AG10803 (cell line): ENCODE measurements at regions not wholly inside any gene's neighbourhood (a gene's known extent, or its start where the extent isn't known, plus 50 kb on each side); places are given as distances from the start of the nearest gene placed in this dataset.

Experiments
- DNase-seq: peaks from one replicate; pipeline ENCODE4 v3.0.0; 2010; ENCODE audit warnings: low read depth
- H3K4me3 ChIP-seq: 2 replicates; pipeline ENCODE4 v1.5.1; 2011; ENCODE audit warnings: mild to moderate bottlenecking, low read length, control low read depth
- CTCF ChIP-seq: conservative IDR thresholded peaks from 2 replicates; pipeline ENCODE4 v1.5.1; 2011; ENCODE audit warnings: mild to moderate bottlenecking, low read length, control low read depth, inconsistent platforms

GRCh38 chr4:151931563-151931962, 170.8 kb upstream of the GATB start:
- H3K4me3 ChIP-seq = no peak overlapping the region
- TF ChIP-seq CTCF = no peak
- no peak for DNase-seq

GRCh38 chr4:151930372-151930771, 169.6 kb upstream of the GATB start:
- no peak overlapping the region for H3K4me3 ChIP-seq
- DNase-seq = no peak
- no peak for TF ChIP-seq CTCF

GRCh38 chr4:151928112-151928511, 167.3 kb upstream of the GATB start:
- DNase-seq = no peak
- no peak overlapping the region for H3K4me3 ChIP-seq
- TF ChIP-seq CTCF = no peak

GRCh38 chr4:151922811-151923210, 162.0 kb upstream of the GATB start:
- H3K4me3 ChIP-seq = no peak overlapping the region
- DNase-seq = peak; percentile 3
- no peak; the same call in none of the 2 replicates for TF ChIP-seq CTCF

- no peak overlapping the region for H3K4me3 ChIP-seq
- DNase-seq = peak; percentile 12
- no peak for TF ChIP-seq CTCF
These were observed 161.5 kb upstream of the GATB start for GRCh38 chr4:151922306-151922705.

- peak; percentile 39 for DNase-seq
- TF ChIP-seq CTCF = no peak
- no peak overlapping the region for H3K4me3 ChIP-seq
These were observed 161.0 kb upstream of the GATB start for GRCh38 chr4:151921811-151922210.

- no peak for TF ChIP-seq CTCF
- H3K4me3 ChIP-seq = no peak overlapping the region
- DNase-seq = peak; percentile 11
These were observed 160.6 kb upstream of the GATB start for GRCh38 chr4:151921386-151921785.
